HepG2 (cell line): ENCODE measurements at regions not wholly inside any gene's neighbourhood (a gene's known extent, or its start where the extent isn't known, plus 50 kb on each side); places are given as distances from the start of the nearest gene placed in this dataset.

Source experiments
- ATAC-seq: fragments of 200-7000 bp; cut with Tn5 transposase; 3 replicates; pipeline ENCODE4 v1.9.1; 2020; ENCODE audit warnings: mild to moderate bottlenecking, moderate library complexity
- BruUV-seq: library from RNA; stranded (reverse); fragments of 400-500 nt; replicated peaks from 2 replicates; lab custom pipeline; 2021; lab: Mats Ljungman, UMichigan
- CTCF ChIA-PET: fragments of 300-600 bp; formaldehyde crosslinking; extraction: SDS; loops from one replicate; lab custom pipeline; 2021; ENCODE audit warnings: low total read pairs, inconsistent platforms, low intra/inter-chr PET ratio; lab: Yijun Ruan, JAX
- POLR2A ChIA-PET: fragments of 350-600 bp; sonication (Branson Sonifier 250); formaldehyde crosslinking; loops from one replicate; lab custom pipeline; 2020; ENCODE audit warnings: antibody characterized with exemption, inconsistent platforms; lab: Yijun Ruan, JAX
- DNase-seq: peaks from one replicate; pipeline ENCODE4 v3.0.0-alpha.2; 2015; ENCODE audit warnings: low spot score
- FAIRE-seq: peaks from 3 replicates; lab custom pipeline; 2011; peaks lifted over from hg19 to GRCh38; lab: Jason Lieb, UNC
- H2AFZ ChIP-seq: one replicate; pipeline ENCODE4 v1.6.1; 2011; ENCODE audit warnings: low read length, inconsistent platforms
- H3K27ac ChIP-seq: fragments of 300-600 bp; 3 replicates; pipeline ENCODE4 v1.8.0; 2011; ENCODE audit warnings: mixed run types, mild to moderate bottlenecking, mixed read lengths, low read length, inconsistent platforms; ENCODE audit not compliant: insufficient read depth; ENCODE audit errors: extremely low read length
- H3K27me3 ChIP-seq, 2 experiments: fragments of 200-600 bp in 1 of 2; 2 replicates in 1 of 2; 3 replicates in 1 of 2; pipeline versions ENCODE4 v1.6.0 to v1.8.0; 2011; ENCODE audit warnings: low read length in 2 of 2, mild to moderate bottlenecking in 2 of 2, moderate library complexity in 2 of 2, inconsistent platforms in 1 of 2; ENCODE audit not compliant: insufficient read depth in 2 of 2, control insufficient read depth in 1 of 2
- H3K36me3 ChIP-seq, 2 experiments: fragments of 200-600 bp in 1 of 2; replicated peaks in 1 of 2; 2 replicates in 1 of 2; 3 replicates in 1 of 2; pipeline versions ENCODE4 v1.5.1 to v1.8.0; 2011; ENCODE audit warnings: low read length in 2 of 2, inconsistent platforms in 1 of 2; ENCODE audit not compliant: insufficient read depth in 2 of 2, control insufficient read depth in 1 of 2
- H3K4me1 ChIP-seq: 2 replicates; pipeline ENCODE4 v1.5.1; 2012; ENCODE audit warnings: low read length, inconsistent platforms; ENCODE audit not compliant: insufficient read depth
- H3K4me2 ChIP-seq: 2 replicates; pipeline ENCODE4 v1.6.0; 2011; ENCODE audit warnings: low read depth, low read length, inconsistent platforms
- H3K4me3 ChIP-seq, 3 experiments: fragments of 200-600 bp in 1 of 3; sonication (generic), shearing (Covaris generic) in 1 of 3; replicated peaks in 1 of 3; 2 replicates each; pipeline ENCODE4 v1.5.1; 2011 to 2016; ENCODE audit warnings: low read length in 3 of 3, inconsistent platforms in 2 of 3, low read depth in 2 of 3, mild to moderate bottlenecking in 2 of 3, control low read depth in 1 of 3, mixed read lengths in 1 of 3; ENCODE audit not compliant: insufficient read depth in 1 of 3
- H3K79me2 ChIP-seq: one replicate; pipeline ENCODE4 v1.6.1; 2011; ENCODE audit warnings: low read length, inconsistent platforms; ENCODE audit not compliant: insufficient read depth
- H3K9ac ChIP-seq: 2 replicates; pipeline ENCODE4 v1.6.0; 2011; ENCODE audit warnings: mild to moderate bottlenecking, low read depth, low read length, inconsistent platforms; ENCODE audit not compliant: insufficient read depth
- H3K9me3 ChIP-seq: 2 replicates; pipeline ENCODE4 v1.5.1; 2012; ENCODE audit warnings: mild to moderate bottlenecking, low read length
- H4K20me1 ChIP-seq: 2 replicates; pipeline ENCODE4 v1.6.0; 2011; ENCODE audit warnings: inconsistent platforms, mild to moderate bottlenecking, low read length, moderate library complexity; ENCODE audit not compliant: insufficient read depth
- LCORL ChIP-seq, 2 experiments: fragments of 450-650 bp in 1 of 2; sonication (generic) in 1 of 2; formaldehyde crosslinking in 1 of 2; IDR thresholded peaks; 2 replicates each; pipeline versions ENCODE4 v1.5.0 to v1.6.1; 2017 to 2020; ENCODE audit warnings: antibody characterized with exemption in 1 of 2, missing genetic modification reagents in 1 of 2
- PAF1 ChIP-seq: IDR thresholded peaks from 2 replicates; pipeline ENCODE4 v1.6.1; 2016; ENCODE audit warnings: missing genetic modification reagents, missing compliant biosample characterization
- RAD51 ChIP-seq: fragments of 450-650 bp; IDR thresholded peaks from 2 replicates; pipeline ENCODE4 v1.6.1; 2016; ENCODE audit warnings: borderline replicate concordance
- WGBS: methylation state at CpG from one replicate; pipeline ENCODE4 v1.1.6; 2017; ENCODE audit warnings: low lambda C conversion rate; 5-methylcytosine and 5-hydroxymethylcytosine counted together
- in situ Hi-C: cut with HindIII; loops from 2 replicates; pipeline ENCODE4 v1.10.0; 2017; ENCODE audit warnings: low pct_unique_long_range_greater_than_20kb; ENCODE audit not compliant: extremely low pct_ligation_motif_present
- intact Hi-C: fragments of 100-400 bp; cut with micrococcal nuclease; formaldehyde crosslinking; loops from one replicate; pipeline ENCODE4 v1.10.0; 2022; ENCODE audit not compliant: unreplicated experiment
- TF ChIP-seq, protein P1 (sequence below): sonication (generic); formaldehyde crosslinking; IDR thresholded peaks from 2 replicates; pipeline ENCODE4 v1.4.0; 2020; ENCODE audit warnings: missing genetic modification reagents, borderline replicate concordance
- TF ChIP-seq, protein P2 (sequence below), 2 experiments: sonication (generic) in 1 of 2; formaldehyde crosslinking in 1 of 2; IDR thresholded peaks; 2 replicates each; pipeline versions ENCODE4 v1.5.1 to v1.6.1; 2011 to 2020; ENCODE audit warnings: borderline replicate concordance in 1 of 2, low read depth in 1 of 2, low read length in 1 of 2, mild to moderate bottlenecking in 1 of 2, missing genetic modification reagents in 1 of 2, moderate library complexity in 1 of 2

- in situ Hi-C loops = no loop called here
- BruUV-seq = no TSS peak
- POLR2A ChIA-PET = no interaction called here
- ATAC-seq (no peak), DNase-seq (no peak), FAIRE-seq (no peak)
- Histone ChIP-seq H4K20me1 (no peaks in the 10 kb centered on the region), H3K4me1 (no peaks in the 10 kb centered on the region)
- TF ChIP-seq, protein P1, sequence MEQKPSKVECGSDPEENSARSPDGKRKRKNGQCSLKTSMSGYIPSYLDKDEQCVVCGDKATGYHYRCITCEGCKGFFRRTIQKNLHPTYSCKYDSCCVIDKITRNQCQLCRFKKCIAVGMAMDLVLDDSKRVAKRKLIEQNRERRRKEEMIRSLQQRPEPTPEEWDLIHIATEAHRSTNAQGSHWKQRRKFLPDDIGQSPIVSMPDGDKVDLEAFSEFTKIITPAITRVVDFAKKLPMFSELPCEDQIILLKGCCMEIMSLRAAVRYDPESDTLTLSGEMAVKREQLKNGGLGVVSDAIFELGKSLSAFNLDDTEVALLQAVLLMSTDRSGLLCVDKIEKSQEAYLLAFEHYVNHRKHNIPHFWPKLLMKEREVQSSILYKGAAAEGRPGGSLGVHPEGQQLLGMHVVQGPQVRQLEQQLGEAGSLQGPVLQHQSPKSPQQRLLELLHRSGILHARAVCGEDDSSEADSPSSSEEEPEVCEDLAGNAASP (CRISPR knock-in tag) = no peak
- TF ChIP-seq, all 625 proteins: peak for 0
- intact Hi-C loops = no loop called here
- H3K36me3 ChIP-seq = no peaks in the 10 kb centered on the region
- no peaks in the 10 kb centered on the region; a peak in 1 of 5 replicates for H3K27me3 ChIP-seq
- no peak overlapping the region for H3K4me2 ChIP-seq
- WGBS = 2% methylated on average over 4 of the region's 4 CpGs
- no peaks in the 10 kb centered on the region for H3K79me2 ChIP-seq
- H3K9ac ChIP-seq = no peak overlapping the region
- H2AFZ ChIP-seq = no peak overlapping the region
- no peaks in the 10 kb centered on the region for H3K9me3 ChIP-seq
- H3K27ac ChIP-seq = no peak overlapping the region
- H3K4me3 ChIP-seq = no peak overlapping the region
- CTCF ChIA-PET = no interaction called here
Measured at GRCh38 chr16:9447699-9448098, 356.3 kb downstream of the HAPSTR1 start.

DNA sequence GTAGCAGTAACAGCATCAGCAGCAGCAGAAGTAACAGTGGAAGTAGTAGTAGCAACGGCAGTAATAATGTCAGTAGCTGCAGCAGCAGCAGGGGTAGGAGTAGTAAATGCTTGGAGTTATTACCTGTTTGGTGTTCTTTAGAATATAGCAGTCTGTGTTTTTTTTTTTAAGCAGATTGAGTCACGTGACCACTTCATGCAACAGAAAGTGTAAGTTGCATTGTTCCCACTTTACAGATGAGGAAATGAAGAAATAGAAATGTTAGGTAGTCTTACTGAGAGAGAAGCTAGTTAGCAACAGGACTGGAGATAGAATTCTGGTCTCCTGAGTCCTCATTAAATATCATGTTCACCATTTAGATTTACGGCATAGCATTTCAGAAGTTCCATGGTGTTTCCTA lies 358.2 kb downstream of the HAPSTR1 start:
- BruUV-seq = no TSS peak
- no peak overlapping the region for H3K4me3 ChIP-seq
- no peak for DNase-seq

More for the DNA sequence above, 358.2 kb downstream of the HAPSTR1 start:
- no peaks in the 10 kb centered on the region for H4K20me1 ChIP-seq
- peaks cover 12% of the 10 kb centered on the region for H3K9me3 ChIP-seq
- no peak overlapping the region for H3K9ac ChIP-seq
- in situ Hi-C loops = no loop called here
- H2AFZ ChIP-seq = no peak overlapping the region
- no peak for TF ChIP-seq PAF1 (CRISPR knock-in tag)
- TF ChIP-seq LCORL (IDR thresholded peaks at IDR 0.05) = peak; percentile 60
- no peak for TF ChIP-seq LCORL (CRISPR knock-in tag; IDR thresholded peaks at IDR 0.05)
- TF ChIP-seq RAD51 = peak; percentile 95
- TF ChIP-seq, protein P2, sequence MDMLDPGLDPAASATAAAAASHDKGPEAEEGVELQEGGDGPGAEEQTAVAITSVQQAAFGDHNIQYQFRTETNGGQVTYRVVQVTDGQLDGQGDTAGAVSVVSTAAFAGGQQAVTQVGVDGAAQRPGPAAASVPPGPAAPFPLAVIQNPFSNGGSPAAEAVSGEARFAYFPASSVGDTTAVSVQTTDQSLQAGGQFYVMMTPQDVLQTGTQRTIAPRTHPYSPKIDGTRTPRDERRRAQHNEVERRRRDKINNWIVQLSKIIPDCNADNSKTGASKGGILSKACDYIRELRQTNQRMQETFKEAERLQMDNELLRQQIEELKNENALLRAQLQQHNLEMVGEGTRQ (IDR thresholded peaks at IDR 0.05; ENCODE audit: low read depth, low read length) = peak; percentile 75
- TF ChIP-seq, protein P2 (CRISPR knock-in tag; IDR thresholded peaks at IDR 0.05; ENCODE audit: borderline replicate concordance) = no peak
- H3K27me3 ChIP-seq = no peaks in the 10 kb centered on the region
- intact Hi-C loops = no loop called here
- no peaks in the 10 kb centered on the region for H3K4me1 ChIP-seq
- H3K79me2 ChIP-seq = no peaks in the 10 kb centered on the region
- no peaks in the 10 kb centered on the region for H3K36me3 ChIP-seq
- 25% methylated on average over 3 of the region's 3 CpGs for WGBS
- ATAC-seq = no peak
- H3K4me2 ChIP-seq = no peak overlapping the region
- no peak overlapping the region for H3K27ac ChIP-seq
- POLR2A ChIA-PET = no interaction called here
- no peak for FAIRE-seq
- CTCF ChIA-PET = no interaction called here
